ENCODE measurements at regions not wholly inside any gene's neighbourhood (a gene's known extent, or its start where the extent isn't known, plus 50 kb on each side); places are given as distances from the start of the nearest gene placed in this dataset.

- TF ChIP-seq POLR2A (IDR thresholded peaks at IDR 0.05; ENCODE audit: low read length) (no peak), GATA1 (IDR thresholded peaks at IDR 0.05; ENCODE audit: low read depth, low read length) (no peak)
Measured at GRCh38 chr4:84239278-84239845, 259.7 kb downstream of the NKX6-1 start.
